22Rv1 (cell line): ENCODE measurements at regions not wholly inside any gene's neighbourhood (a gene's known extent, or its start where the extent isn't known, plus 50 kb on each side); places are given as distances from the start of the nearest gene placed in this dataset.
"Not testable (repeated sequence)": the region's sequence is repeated elsewhere in the genome, so short reads cannot be mapped to it uniquely, and the experiment has no call there.

Source experiments
- CTCF ChIP-seq: fragments of 450-650 bp; IDR thresholded peaks from 2 replicates; pipeline ENCODE4 v1.5.1; 2017; ENCODE audit warnings: mild to moderate bottlenecking
- ZFX ChIP-seq: fragments of 450-650 bp; IDR thresholded peaks from 2 replicates; pipeline ENCODE4 v1.6.1; 2017; ENCODE audit warnings: antibody characterized with exemption, borderline replicate concordance

- TF ChIP-seq CTCF, ZFX: not testable (repeated sequence)
Observed at GRCh38 chr2:87184260-87184659, 162.6 kb upstream of the PLGLB1 start.
